ENCODE measurements at regions not wholly inside any gene's neighbourhood (a gene's known extent, or its start where the extent isn't known, plus 50 kb on each side); places are given as distances from the start of the nearest gene placed in this dataset.

DNA sequence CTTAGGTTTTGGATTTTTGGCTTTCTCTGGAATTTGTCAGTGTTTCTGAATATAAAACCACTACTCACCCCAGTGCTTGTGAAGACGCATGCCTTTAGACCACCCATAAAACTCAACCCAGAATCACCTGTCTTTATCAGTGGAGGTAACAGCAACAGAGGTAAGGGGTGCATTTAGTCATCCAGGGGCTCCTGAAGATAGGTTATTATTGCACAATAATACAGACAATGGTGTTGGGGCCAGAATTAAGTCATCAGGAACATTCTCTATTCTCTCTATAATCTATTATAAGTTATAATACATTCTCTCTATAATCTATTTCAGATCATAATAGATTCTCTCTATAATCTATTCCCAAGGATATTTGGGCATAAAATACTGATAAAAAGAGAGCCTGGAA lies 100.2 kb upstream of the KCNQ5 start:
- no peaks in the 10 kb centered on the region for H3K4me1 ChIP-seq (ENCODE audit: insufficient read depth, insufficient read length)
- no peak overlapping the region for H3K4me3 ChIP-seq (ENCODE audit: insufficient read length, low read depth)
- H3K9me3 ChIP-seq (ENCODE audit: insufficient read depth, low read length), result no peaks in the 10 kb centered on the region
- TF ChIP-seq ZNF274 (IDR thresholded peaks at IDR 0.05; ENCODE audit: low read depth, low read length) (no peak), SUZ12 (IDR thresholded peaks at IDR 0.05; ENCODE audit: extremely low read depth, insufficient read depth, insufficient read length) (no peak), YY1 (IDR thresholded peaks at IDR 0.05; ENCODE audit: insufficient read depth, insufficient read length) (no peak)
- H3K27me3 ChIP-seq (ENCODE audit: insufficient read depth, insufficient read length), result no peaks in the 10 kb centered on the region
- no peak overlapping the region for H3K9ac ChIP-seq (ENCODE audit: insufficient read length, low read depth)
- H3K36me3 ChIP-seq (ENCODE audit: insufficient read depth, insufficient read length, low read length), result no peaks in the 10 kb centered on the region
- no peak for DNase-seq (ENCODE audit: low read depth, low spot score)

DNA sequence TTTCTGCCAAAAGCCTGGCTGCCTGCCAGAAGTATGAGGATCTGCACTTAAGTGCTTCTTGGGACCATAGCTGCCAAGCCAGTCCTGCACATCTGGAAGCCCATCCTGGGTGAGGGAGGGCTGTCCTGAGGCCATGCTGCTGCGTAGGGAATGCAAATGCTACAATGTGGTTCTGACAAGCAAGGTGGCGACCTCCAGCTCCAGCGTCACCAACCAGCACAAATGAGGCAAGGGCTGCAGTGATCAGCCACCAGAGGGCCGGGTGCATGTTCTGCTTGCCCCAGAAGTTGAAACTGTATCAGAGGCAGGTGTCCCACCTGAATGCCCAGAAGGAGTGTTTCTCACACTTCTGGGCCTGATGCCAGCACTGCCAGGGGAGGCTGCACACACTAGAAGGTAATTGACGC lies 99.1 kb upstream of the KCNQ5 start:
- no peaks in the 10 kb centered on the region for H3K27me3 ChIP-seq (ENCODE audit: insufficient read depth, insufficient read length)
- no peaks in the 10 kb centered on the region for H3K4me1 ChIP-seq (ENCODE audit: insufficient read depth, insufficient read length)
- no peaks in the 10 kb centered on the region for H3K9me3 ChIP-seq (ENCODE audit: insufficient read depth, low read length)
- TF ChIP-seq SUZ12 (IDR thresholded peaks at IDR 0.05; ENCODE audit: extremely low read depth, insufficient read depth, insufficient read length) (no peak), YY1 (IDR thresholded peaks at IDR 0.05; ENCODE audit: insufficient read depth, insufficient read length) (no peak), ZNF274 (IDR thresholded peaks at IDR 0.05; ENCODE audit: low read depth, low read length) (no peak)
- peak; percentile 25 for DNase-seq (ENCODE audit: low read depth, low spot score)
- no peaks in the 10 kb centered on the region for H3K36me3 ChIP-seq (ENCODE audit: insufficient read depth, insufficient read length, low read length)
- H3K4me3 ChIP-seq (ENCODE audit: insufficient read length, low read depth), result no peak overlapping the region
- no peak overlapping the region for H3K9ac ChIP-seq (ENCODE audit: insufficient read length, low read depth)

DNA sequence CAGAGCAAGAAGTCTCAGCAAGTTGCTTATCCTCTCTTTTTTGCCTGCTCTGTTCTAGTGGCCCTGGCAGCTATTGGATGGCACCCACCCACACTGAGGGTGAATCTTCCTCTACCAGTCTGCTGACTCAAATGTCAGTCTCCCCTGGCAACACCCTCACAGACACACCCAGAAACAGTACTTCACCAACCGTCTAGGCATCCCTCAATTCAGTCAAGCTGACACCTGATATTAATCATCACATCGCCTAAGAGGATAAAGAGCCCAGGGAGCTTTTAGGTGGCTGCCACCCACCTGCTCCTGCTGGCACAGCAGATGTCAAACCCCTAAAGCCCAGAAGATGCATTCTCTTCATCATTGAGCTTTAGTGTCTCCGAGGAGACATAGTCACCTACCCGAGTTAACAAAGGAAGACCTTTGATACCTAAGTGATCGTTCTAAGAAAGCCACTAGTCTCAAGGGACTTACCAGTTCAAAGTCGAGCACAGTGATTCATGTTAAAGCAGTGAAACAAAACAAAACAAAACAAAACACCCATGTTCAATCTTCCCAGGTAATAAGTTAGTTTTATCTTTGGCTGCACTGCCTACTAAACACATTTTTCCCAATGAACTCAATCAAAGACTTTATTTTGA lies 97.7 kb upstream of the KCNQ5 start:
- no peaks in the 10 kb centered on the region for H3K27me3 ChIP-seq (ENCODE audit: insufficient read depth, insufficient read length)
- DNase-seq (ENCODE audit: low read depth, low spot score), result no peak

DNA sequence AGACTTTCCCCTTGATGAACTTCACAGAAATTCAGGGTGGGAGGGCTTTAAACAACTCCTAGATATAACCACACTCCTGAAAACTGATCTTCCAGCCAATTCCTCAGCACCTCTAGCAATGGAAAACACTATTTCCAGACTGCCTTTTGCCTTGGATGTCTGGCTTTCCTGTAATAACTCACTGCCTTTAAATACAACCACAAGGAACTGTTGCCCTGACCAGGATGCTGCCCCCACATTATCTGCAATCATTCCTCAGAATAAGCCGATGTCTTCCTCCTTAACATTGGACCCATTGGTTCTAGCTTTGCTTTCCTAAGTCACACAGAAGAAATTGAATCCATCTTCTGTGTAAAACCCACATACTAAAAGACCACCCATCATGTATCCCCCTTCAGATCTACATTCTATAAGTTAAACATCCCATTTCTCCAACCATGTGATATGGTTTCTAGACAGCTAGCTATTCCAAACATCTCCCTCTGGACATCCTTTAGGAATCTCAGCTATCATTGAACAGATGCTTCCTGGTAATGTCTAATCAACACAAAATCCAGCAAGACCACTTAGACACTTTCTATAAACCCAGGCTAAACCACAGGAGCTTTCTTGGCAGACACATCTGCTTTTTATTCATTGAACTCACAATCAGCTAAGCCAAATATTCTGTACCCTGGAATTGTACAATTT lies 95.9 kb upstream of the KCNQ5 start:
- Histone ChIP-seq H3K36me3 (ENCODE audit: insufficient read depth, insufficient read length, low read length) (no peaks in the 10 kb centered on the region), H3K9ac (ENCODE audit: insufficient read length, low read depth) (no peak overlapping the region), H3K4me1 (ENCODE audit: insufficient read depth, insufficient read length) (no peaks in the 10 kb centered on the region), H3K4me3 (ENCODE audit: insufficient read length, low read depth) (no peak overlapping the region), H3K9me3 (ENCODE audit: insufficient read depth, low read length) (no peaks in the 10 kb centered on the region), H3K27me3 (ENCODE audit: insufficient read depth, insufficient read length) (no peaks in the 10 kb centered on the region)
- no peak for DNase-seq (ENCODE audit: low read depth, low spot score)
- TF ChIP-seq ZNF274 (IDR thresholded peaks at IDR 0.05; ENCODE audit: low read depth, low read length) (no peak), SUZ12 (IDR thresholded peaks at IDR 0.05; ENCODE audit: extremely low read depth, insufficient read depth, insufficient read length) (no peak), YY1 (IDR thresholded peaks at IDR 0.05; ENCODE audit: insufficient read depth, insufficient read length) (no peak)

More for the DNA sequence above, 97.7 kb upstream of the KCNQ5 start:
- no peak overlapping the region for H3K4me3 ChIP-seq (ENCODE audit: insufficient read length, low read depth)
- no peaks in the 10 kb centered on the region for H3K9me3 ChIP-seq (ENCODE audit: insufficient read depth, low read length)
- no peak overlapping the region for H3K9ac ChIP-seq (ENCODE audit: insufficient read length, low read depth)
- TF ChIP-seq SUZ12 (IDR thresholded peaks at IDR 0.05; ENCODE audit: extremely low read depth, insufficient read depth, insufficient read length) (no peak), YY1 (IDR thresholded peaks at IDR 0.05; ENCODE audit: insufficient read depth, insufficient read length) (no peak)
- H3K4me1 ChIP-seq (ENCODE audit: insufficient read depth, insufficient read length), result no peaks in the 10 kb centered on the region
- H3K36me3 ChIP-seq (ENCODE audit: insufficient read depth, insufficient read length, low read length), result no peaks in the 10 kb centered on the region

DNA sequence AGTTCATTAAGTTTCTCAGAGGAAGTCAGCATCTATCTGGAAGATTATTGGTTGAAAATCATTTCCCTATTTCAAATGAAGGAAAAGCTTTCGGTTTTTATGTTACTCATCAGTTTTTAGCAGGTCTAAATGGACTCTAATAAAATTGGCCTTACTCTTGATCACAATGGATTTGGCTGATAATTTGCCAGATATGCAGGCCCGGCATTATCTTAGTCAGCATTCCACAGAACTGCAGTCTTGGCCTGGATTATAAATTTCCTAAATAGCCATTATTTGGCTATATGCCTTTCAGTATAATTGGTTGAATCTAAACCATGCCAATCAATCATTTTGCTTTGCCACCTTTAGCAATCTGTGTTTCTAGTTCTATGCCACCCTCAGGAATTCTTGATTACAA lies 91.7 kb upstream of the KCNQ5 start:
- no peak for DNase-seq (ENCODE audit: low read depth, low spot score)
- Histone ChIP-seq H3K9ac (ENCODE audit: insufficient read length, low read depth) (no peak overlapping the region), H3K36me3 (ENCODE audit: insufficient read depth, insufficient read length, low read length) (no peaks in the 10 kb centered on the region), H3K4me1 (ENCODE audit: insufficient read depth, insufficient read length) (no peaks in the 10 kb centered on the region), H3K27me3 (ENCODE audit: insufficient read depth, insufficient read length) (no peaks in the 10 kb centered on the region), H3K9me3 (ENCODE audit: insufficient read depth, low read length) (no peaks in the 10 kb centered on the region), H3K4me3 (ENCODE audit: insufficient read length, low read depth) (no peak overlapping the region)
- TF ChIP-seq YY1 (IDR thresholded peaks at IDR 0.05; ENCODE audit: insufficient read depth, insufficient read length), result no peak
- no peak for TF ChIP-seq ZNF274 (IDR thresholded peaks at IDR 0.05; ENCODE audit: low read depth, low read length)
- no peak for TF ChIP-seq SUZ12 (IDR thresholded peaks at IDR 0.05; ENCODE audit: extremely low read depth, insufficient read depth, insufficient read length)

DNA sequence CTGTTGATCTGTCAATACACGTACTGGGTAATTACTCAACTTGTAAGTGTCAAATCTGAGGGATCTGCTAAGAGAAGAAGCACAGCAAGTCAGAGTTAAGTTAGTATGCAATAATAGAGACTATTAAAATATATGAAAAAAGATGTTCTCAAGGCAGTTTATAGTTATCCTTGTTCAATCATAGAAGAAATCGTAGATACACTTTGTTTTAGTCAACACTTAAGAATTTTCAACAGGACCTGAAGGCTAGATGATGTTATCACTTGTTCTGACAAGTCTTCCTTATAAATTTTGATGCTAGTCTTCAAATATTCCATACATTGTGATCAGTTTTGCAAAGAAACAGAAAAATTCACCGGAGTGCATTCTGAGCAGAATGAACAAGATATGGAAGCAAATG lies 91.1 kb upstream of the KCNQ5 start:
- no peak overlapping the region for H3K9ac ChIP-seq (ENCODE audit: insufficient read length, low read depth)
- no peaks in the 10 kb centered on the region for H3K4me1 ChIP-seq (ENCODE audit: insufficient read depth, insufficient read length)
- TF ChIP-seq ZNF274 (IDR thresholded peaks at IDR 0.05; ENCODE audit: low read depth, low read length) (no peak), SUZ12 (IDR thresholded peaks at IDR 0.05; ENCODE audit: extremely low read depth, insufficient read depth, insufficient read length) (no peak), YY1 (IDR thresholded peaks at IDR 0.05; ENCODE audit: insufficient read depth, insufficient read length) (no peak)
- no peaks in the 10 kb centered on the region for H3K9me3 ChIP-seq (ENCODE audit: insufficient read depth, low read length)
- no peak overlapping the region for H3K4me3 ChIP-seq (ENCODE audit: insufficient read length, low read depth)
- DNase-seq (ENCODE audit: low read depth, low spot score), result no peak
- H3K27me3 ChIP-seq (ENCODE audit: insufficient read depth, insufficient read length), result no peaks in the 10 kb centered on the region
- no peaks in the 10 kb centered on the region for H3K36me3 ChIP-seq (ENCODE audit: insufficient read depth, insufficient read length, low read length)

DNA sequence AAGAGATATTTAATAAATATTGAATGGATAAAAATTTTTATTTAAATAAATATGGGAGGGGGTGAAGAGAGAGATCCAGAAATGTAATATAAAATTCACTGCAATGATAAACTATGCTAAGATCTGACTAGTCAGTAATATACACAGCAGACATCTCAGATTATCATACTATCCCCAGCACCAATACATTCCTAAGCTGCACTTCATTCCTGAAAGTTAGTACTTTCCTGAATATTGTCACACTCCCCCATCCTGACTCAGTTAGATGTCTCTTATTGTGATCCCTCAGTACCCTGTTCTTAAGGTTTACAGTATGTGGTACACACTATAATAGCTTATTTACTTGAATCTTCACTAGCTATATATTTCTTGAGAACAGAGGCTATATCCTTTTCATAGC lies 88.3 kb upstream of the KCNQ5 start:
- Histone ChIP-seq H3K4me1 (ENCODE audit: insufficient read depth, insufficient read length) (no peaks in the 10 kb centered on the region), H3K36me3 (ENCODE audit: insufficient read depth, insufficient read length, low read length) (no peaks in the 10 kb centered on the region), H3K9ac (ENCODE audit: insufficient read length, low read depth) (no peak overlapping the region), H3K4me3 (ENCODE audit: insufficient read length, low read depth) (no peak overlapping the region), H3K27me3 (ENCODE audit: insufficient read depth, insufficient read length) (no peaks in the 10 kb centered on the region), H3K9me3 (ENCODE audit: insufficient read depth, low read length) (no peaks in the 10 kb centered on the region)
- DNase-seq (ENCODE audit: low read depth, low spot score), result no peak
- TF ChIP-seq YY1 (IDR thresholded peaks at IDR 0.05; ENCODE audit: insufficient read depth, insufficient read length) (no peak), SUZ12 (IDR thresholded peaks at IDR 0.05; ENCODE audit: extremely low read depth, insufficient read depth, insufficient read length) (no peak), ZNF274 (IDR thresholded peaks at IDR 0.05; ENCODE audit: low read depth, low read length) (no peak)
